SH-SY5Y (cell line): ENCODE measurements at regions not wholly inside any gene's neighbourhood (a gene's known extent, or its start where the extent isn't known, plus 50 kb on each side); places are given as distances from the start of the nearest gene placed in this dataset.

Experiments used
- GATA2 ChIP-seq: IDR thresholded peaks from 2 replicates; pipeline ENCODE4 v1.6.1; 2011; ENCODE audit warnings: mild to moderate bottlenecking, low read depth, low read length
- GATA3 ChIP-seq: IDR thresholded peaks from 2 replicates; pipeline ENCODE4 v1.6.1; 2011; ENCODE audit warnings: low read depth, mild to moderate bottlenecking, low read length, moderate library complexity

DNA sequence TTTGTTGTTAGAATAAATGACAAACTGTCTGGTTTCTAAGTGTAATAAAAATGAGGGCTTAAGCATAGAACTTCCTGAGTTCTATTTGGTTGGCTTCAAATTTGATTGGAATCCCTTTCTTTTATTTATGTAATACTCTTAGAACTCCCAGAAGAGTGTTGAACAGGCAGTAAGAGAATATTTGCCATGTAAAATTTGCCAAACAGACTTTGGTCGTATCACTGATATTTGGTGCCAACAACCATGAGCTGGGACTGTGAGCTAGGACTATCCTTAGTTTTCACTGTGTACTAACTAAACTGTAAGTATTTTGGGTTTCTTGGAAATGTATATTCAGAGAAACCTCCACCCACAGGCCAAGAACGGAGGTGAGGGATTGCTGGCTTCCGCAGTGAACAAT lies 971.2 kb upstream of the SOX9 start:
- TF ChIP-seq GATA2 (no peak), GATA3 (no peak)
